Loucy (cell line): ENCODE measurements at regions not wholly inside any gene's neighbourhood (a gene's known extent, or its start where the extent isn't known, plus 50 kb on each side); places are given as distances from the start of the nearest gene placed in this dataset.

ENCODE experiments used
- H2AFZ ChIP-seq: fragments of 200-600 bp; sonication (generic); 2 replicates; pipeline ENCODE4 v1.6.0; 2016; ENCODE audit warnings: antibody characterized with exemption, mild to moderate bottlenecking, low read length, moderate library complexity
- H3F3A ChIP-seq: fragments of 200-600 bp; 2 replicates; pipeline ENCODE4 v1.6.0; 2016; ENCODE audit warnings: antibody characterized with exemption, low read depth, mild to moderate bottlenecking
- H3K27me3 ChIP-seq: fragments of 200-600 bp; sonication (generic); 2 replicates; pipeline ENCODE4 v1.6.1; 2014; ENCODE audit warnings: low read length, mild to moderate bottlenecking; ENCODE audit not compliant: insufficient read depth, poor library complexity, severe bottlenecking
- H3K36me3 ChIP-seq: fragments of 200-600 bp; sonication (generic); 2 replicates; pipeline ENCODE4 v1.6.1; 2016; ENCODE audit warnings: low read length; ENCODE audit not compliant: insufficient read depth
- H3K4me1 ChIP-seq: fragments of 200-600 bp; sonication (generic); 2 replicates; pipeline ENCODE4 v1.5.1; 2014; ENCODE audit warnings: low read length, mild to moderate bottlenecking; ENCODE audit not compliant: insufficient read depth, poor library complexity, severe bottlenecking
- H3K4me2 ChIP-seq: fragments of 200-600 bp; sonication (generic); 2 replicates; pipeline ENCODE4 v1.6.0; 2014; ENCODE audit warnings: antibody characterized with exemption, low read length, low read depth, mild to moderate bottlenecking; ENCODE audit not compliant: poor library complexity, severe bottlenecking
- H3K4me3 ChIP-seq: fragments of 200-600 bp; sonication (generic); 2 replicates; pipeline ENCODE4 v1.5.1; 2014; ENCODE audit warnings: low read length, mild to moderate bottlenecking, mixed read lengths; ENCODE audit not compliant: poor library complexity, severe bottlenecking
- H3K79me2 ChIP-seq: fragments of 200-600 bp; sonication (generic); 2 replicates; pipeline ENCODE4 v1.6.1; 2014; ENCODE audit warnings: low read length; ENCODE audit not compliant: insufficient read depth
- H3K9ac ChIP-seq: fragments of 200-600 bp; sonication (generic); 2 replicates; pipeline ENCODE4 v1.6.0; 2014; ENCODE audit warnings: mild to moderate bottlenecking, low read depth, low read length, moderate library complexity; ENCODE audit not compliant: poor library complexity, severe bottlenecking
- H3K9me2 ChIP-seq: fragments of 200-600 bp; sonication (generic); replicated peaks from 2 replicates; pipeline ENCODE4 v1.6.1; 2016; ENCODE audit warnings: low read depth, low read length, mixed read lengths
- H3K9me3 ChIP-seq: fragments of 200-600 bp; sonication (generic); 2 replicates; pipeline ENCODE4 v1.6.1; 2014; ENCODE audit warnings: mild to moderate bottlenecking, antibody characterized with exemption, low read length, low read depth; ENCODE audit not compliant: insufficient read depth
- H4K20me1 ChIP-seq: fragments of 200-600 bp; sonication (generic); 2 replicates; pipeline ENCODE4 v1.6.0; 2014; ENCODE audit warnings: antibody characterized with exemption, low read length, mild to moderate bottlenecking; ENCODE audit not compliant: insufficient read depth, poor library complexity, severe bottlenecking
- EZH2phosphoT487 ChIP-seq: fragments of 200-600 bp; IDR thresholded peaks from 2 replicates; pipeline ENCODE4 v1.6.1; 2018; ENCODE audit warnings: antibody characterized with exemption, mild to moderate bottlenecking, moderate library complexity, borderline replicate concordance
- TF ChIP-seq, protein P1 (sequence below): fragments of 200-600 bp; sonication (generic); conservative IDR thresholded peaks from 2 replicates; pipeline ENCODE4 v1.5.1; 2014; ENCODE audit warnings: mild to moderate bottlenecking, antibody characterized with exemption, low read length

DNA sequence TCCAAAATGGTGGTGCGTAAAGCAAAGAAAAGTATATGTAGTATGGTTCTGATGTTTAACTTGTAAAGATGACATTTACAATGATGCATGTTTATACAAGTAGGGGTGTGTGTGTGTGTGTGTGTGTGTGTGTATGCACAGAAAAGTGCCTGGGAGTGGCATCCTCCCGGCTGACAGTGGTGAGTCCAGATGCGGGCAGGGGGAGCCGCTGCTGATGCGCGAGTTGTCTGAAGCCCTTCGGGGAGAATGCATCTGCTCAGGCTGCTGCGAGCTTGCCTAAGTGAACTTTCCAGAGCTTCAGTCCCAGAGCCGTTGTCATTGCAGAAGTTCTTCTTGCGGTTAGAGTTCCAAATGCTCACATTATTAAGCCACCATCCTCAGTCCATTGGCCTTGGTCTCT, 429.7 kb upstream of the HS6ST1 start:
- no peaks in the 10 kb centered on the region for H3K9me2 ChIP-seq
- H3K27me3 ChIP-seq: no peaks in the 10 kb centered on the region
- no peak overlapping the region for H2AFZ ChIP-seq
- no peaks in the 10 kb centered on the region for H3K36me3 ChIP-seq
- H3K4me2 ChIP-seq: no peak overlapping the region
- H3K79me2 ChIP-seq: no peaks in the 10 kb centered on the region
- no peak overlapping the region for H3K9ac ChIP-seq
- H3F3A ChIP-seq: 0 out of 2 replicates have a peak, but pooled peaks cover 8% of the 10 kb centered on the region
- no peaks in the 10 kb centered on the region for H4K20me1 ChIP-seq
- no peak for TF ChIP-seq EZH2phosphoT487
- TF ChIP-seq, protein P1, sequence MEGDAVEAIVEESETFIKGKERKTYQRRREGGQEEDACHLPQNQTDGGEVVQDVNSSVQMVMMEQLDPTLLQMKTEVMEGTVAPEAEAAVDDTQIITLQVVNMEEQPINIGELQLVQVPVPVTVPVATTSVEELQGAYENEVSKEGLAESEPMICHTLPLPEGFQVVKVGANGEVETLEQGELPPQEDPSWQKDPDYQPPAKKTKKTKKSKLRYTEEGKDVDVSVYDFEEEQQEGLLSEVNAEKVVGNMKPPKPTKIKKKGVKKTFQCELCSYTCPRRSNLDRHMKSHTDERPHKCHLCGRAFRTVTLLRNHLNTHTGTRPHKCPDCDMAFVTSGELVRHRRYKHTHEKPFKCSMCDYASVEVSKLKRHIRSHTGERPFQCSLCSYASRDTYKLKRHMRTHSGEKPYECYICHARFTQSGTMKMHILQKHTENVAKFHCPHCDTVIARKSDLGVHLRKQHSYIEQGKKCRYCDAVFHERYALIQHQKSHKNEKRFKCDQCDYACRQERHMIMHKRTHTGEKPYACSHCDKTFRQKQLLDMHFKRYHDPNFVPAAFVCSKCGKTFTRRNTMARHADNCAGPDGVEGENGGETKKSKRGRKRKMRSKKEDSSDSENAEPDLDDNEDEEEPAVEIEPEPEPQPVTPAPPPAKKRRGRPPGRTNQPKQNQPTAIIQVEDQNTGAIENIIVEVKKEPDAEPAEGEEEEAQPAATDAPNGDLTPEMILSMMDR: no peak
- H3K4me3 ChIP-seq: no peak overlapping the region
- H3K9me3 ChIP-seq: no peaks in the 10 kb centered on the region
- H3K4me1 ChIP-seq: peaks cover 48% of the 10 kb centered on the region

- no peaks in the 10 kb centered on the region for H3K9me2 ChIP-seq
- H3K4me2 ChIP-seq: no peak overlapping the region
- H2AFZ ChIP-seq: no peak overlapping the region
- H3K4me1 ChIP-seq: peaks cover 55% of the 10 kb centered on the region
- no peaks in the 10 kb centered on the region for H4K20me1 ChIP-seq
- H3K27me3 ChIP-seq: no peaks in the 10 kb centered on the region
- H3K9me3 ChIP-seq: no peaks in the 10 kb centered on the region
- no peaks in the 10 kb centered on the region for H3K36me3 ChIP-seq
- no peaks in the 10 kb centered on the region for H3K79me2 ChIP-seq
- H3K4me3 ChIP-seq: no peak overlapping the region
- no peak for TF ChIP-seq EZH2phosphoT487
- TF ChIP-seq, protein P1: no peak
- H3F3A ChIP-seq: peaks cover 14% of the 10 kb centered on the region
- H3K9ac ChIP-seq: no peak overlapping the region
Observed at GRCh38 chr2:128748835-128749605, 430.4 kb upstream of the HS6ST1 start.

DNA sequence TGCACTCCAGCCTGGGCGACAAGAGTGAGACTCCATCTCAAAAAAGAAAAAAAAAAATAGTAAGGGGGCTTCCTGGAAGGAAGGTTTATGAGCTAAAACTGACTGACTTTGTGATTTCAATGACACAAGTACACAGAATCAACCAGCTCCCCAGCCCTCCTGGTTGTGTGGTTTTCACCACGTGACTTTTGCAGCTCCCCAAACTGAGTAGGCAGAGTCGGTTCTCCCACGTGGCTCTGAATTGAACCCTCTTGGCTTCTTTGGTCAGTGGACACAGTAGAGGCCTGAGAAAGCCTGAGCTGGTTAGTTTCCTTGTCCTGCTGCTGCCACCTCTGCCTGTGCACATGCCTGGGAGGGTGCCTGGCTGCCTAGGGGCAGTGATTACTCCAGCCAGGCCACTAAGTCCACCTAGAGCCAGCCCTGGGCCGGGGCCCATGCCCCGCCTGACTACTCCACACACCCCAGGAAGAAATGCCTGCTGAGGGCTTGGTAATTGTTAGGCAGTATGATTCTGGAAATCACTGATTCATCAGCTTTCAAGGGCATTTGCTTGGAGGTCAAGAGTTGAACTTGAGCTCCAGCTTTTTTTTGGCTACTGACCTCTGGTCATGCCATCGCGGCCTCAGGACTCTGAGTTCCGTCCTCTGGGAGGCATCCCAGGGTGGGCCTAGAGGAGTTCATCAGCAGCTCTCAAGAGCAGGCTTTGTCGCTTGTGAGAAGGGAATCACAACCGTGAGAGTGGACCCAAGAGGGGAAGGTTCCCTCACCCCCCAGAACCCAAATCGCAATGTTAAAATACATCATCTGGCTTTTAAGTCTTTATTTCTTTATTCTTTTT, 431.9 kb upstream of the HS6ST1 start:
- Histone ChIP-seq H3K9me3 (no peaks in the 10 kb centered on the region), H3K9me2 (no peaks in the 10 kb centered on the region), H3K4me1 (peaks cover 68% of the 10 kb centered on the region), H3K79me2 (no peaks in the 10 kb centered on the region), H3K4me3 (no peak overlapping the region), H3K27me3 (no peaks in the 10 kb centered on the region), H3K36me3 (no peaks in the 10 kb centered on the region), H3K4me2 (peak overlapping the region; percentile 17), H3K9ac (peak overlapping the region; percentile 60), H4K20me1 (no peaks in the 10 kb centered on the region), H3F3A (peaks cover 21% of the 10 kb centered on the region), H2AFZ (no peak overlapping the region)
- TF ChIP-seq, protein P1: no peak
- TF ChIP-seq EZH2phosphoT487: no peak
